Neural cell (in vitro differentiated cells): ENCODE measurements at regions not wholly inside any gene's neighbourhood (a gene's known extent, or its start where the extent isn't known, plus 50 kb on each side); places are given as distances from the start of the nearest gene placed in this dataset.

Experiments
- H2AFZ ChIP-seq: fragments of 200-600, 300-800 bp; sonication (generic), shearing (Covaris generic); 2 replicates; pipeline ENCODE4 v1.6.0; 2014; ENCODE audit warnings: low read depth, mild to moderate bottlenecking, antibody characterized with exemption, low read length, moderate library complexity
- H3F3A ChIP-seq: fragments of 200-600 bp; shearing (Covaris generic); 2 replicates; pipeline ENCODE4 v1.6.1; 2016; ENCODE audit warnings: mild to moderate bottlenecking, moderate library complexity, mixed read lengths, antibody characterized with exemption, low read length; ENCODE audit not compliant: insufficient read depth, poor library complexity, severe bottlenecking
- H3K27ac ChIP-seq: fragments of 200-600, 300-800 bp; sonication (generic), shearing (Covaris generic); 2 replicates; pipeline ENCODE4 v1.5.1; 2014; ENCODE audit warnings: mild to moderate bottlenecking, low read length, moderate library complexity
- H3K27me3 ChIP-seq: fragments of 300-800, 200-600 bp; sonication (generic), shearing (Covaris generic); 2 replicates; pipeline ENCODE4 v1.6.0; 2014; ENCODE audit warnings: mild to moderate bottlenecking, low read depth, low read length, moderate library complexity; ENCODE audit not compliant: insufficient read depth
- H3K36me3 ChIP-seq: fragments of 300-800, 200-600 bp; sonication (generic), shearing (Covaris generic); 2 replicates; pipeline ENCODE4 v1.5.1; 2014; ENCODE audit warnings: mild to moderate bottlenecking, antibody characterized with exemption, low read length, moderate library complexity; ENCODE audit not compliant: insufficient read depth
- H3K4me2 ChIP-seq: fragments of 300-800, 200-600 bp; sonication (generic), shearing (Covaris generic); 2 replicates; pipeline ENCODE4 v1.6.0; 2014; ENCODE audit warnings: mild to moderate bottlenecking, low read length
- H3K4me3 ChIP-seq: fragments of 300-800, 200-600 bp; sonication (generic), shearing (Covaris generic); 2 replicates; pipeline ENCODE4 v1.5.1; 2014; ENCODE audit warnings: mild to moderate bottlenecking, low read length, moderate library complexity
- H3K79me2 ChIP-seq: fragments of 200-600 bp; shearing (Covaris generic); replicated peaks from 2 replicates; pipeline ENCODE4 v1.6.0; 2014; ENCODE audit warnings: mild to moderate bottlenecking, low read length, moderate library complexity; ENCODE audit not compliant: insufficient read depth
- H3K9ac ChIP-seq: fragments of 300-800, 200-600 bp; sonication (generic), shearing (Covaris generic); 2 replicates; pipeline ENCODE4 v1.6.1; 2016; ENCODE audit warnings: mild to moderate bottlenecking, low read length, mixed read lengths
- H3K9me2 ChIP-seq: fragments of 200-600 bp; shearing (Covaris generic); 2 replicates; pipeline ENCODE4 v1.6.1; 2016; ENCODE audit warnings: mild to moderate bottlenecking, low read length, mixed read lengths; ENCODE audit not compliant: insufficient read depth
- H3K9me3 ChIP-seq: fragments of 200-600, 300-800 bp; sonication (generic), shearing (Covaris generic); 2 replicates; pipeline ENCODE4 v1.6.1; 2016; ENCODE audit warnings: mild to moderate bottlenecking, mixed run types, low read length, moderate library complexity, mixed read lengths
- H4K20me1 ChIP-seq: fragments of 200-600 bp; shearing (Covaris generic); 2 replicates; pipeline ENCODE4 v1.6.1; 2016; ENCODE audit warnings: mild to moderate bottlenecking, mixed run types; ENCODE audit not compliant: insufficient read depth
- EP300 ChIP-seq: fragments of 450-650 bp; conservative IDR thresholded peaks from 2 replicates; pipeline ENCODE4 v1.6.1; 2014; ENCODE audit warnings: antibody characterized with exemption, mild to moderate bottlenecking, moderate library complexity; ENCODE audit not compliant: poor library complexity, severe bottlenecking
- EZH2 ChIP-seq: fragments of 200-600, 300-800 bp; shearing (Covaris generic), sonication (generic); IDR thresholded peaks from 2 replicates; pipeline ENCODE4 v1.6.1; 2014; ENCODE audit warnings: antibody characterized with exemption, low read length, borderline replicate concordance, mild to moderate bottlenecking; ENCODE audit not compliant: insufficient read depth, poor library complexity, severe bottlenecking
- MXI1 ChIP-seq: fragments of 450-650 bp; conservative IDR thresholded peaks from 2 replicates; pipeline ENCODE4 v1.6.1; 2014; ENCODE audit warnings: antibody characterized with exemption, mild to moderate bottlenecking; ENCODE audit not compliant: poor library complexity, severe bottlenecking
- POLR2AphosphoS5 ChIP-seq: IDR thresholded peaks from 2 replicates; pipeline ENCODE4 v1.6.1; 2012
- RAD21 ChIP-seq: fragments of 450-650 bp; conservative IDR thresholded peaks from 2 replicates; pipeline ENCODE4 v1.6.1; 2014; ENCODE audit warnings: antibody characterized with exemption, mild to moderate bottlenecking, moderate library complexity
- SMC3 ChIP-seq: fragments of 450-650 bp; conservative IDR thresholded peaks from 2 replicates; pipeline ENCODE4 v1.6.1; 2014; ENCODE audit warnings: antibody characterized with exemption, mild to moderate bottlenecking, moderate library complexity; ENCODE audit not compliant: poor library complexity
- TAF1 ChIP-seq: IDR thresholded peaks from 2 replicates; pipeline ENCODE4 v1.6.1; 2012; ENCODE audit warnings: low read depth
- TF ChIP-seq, protein P1 (sequence below): IDR thresholded peaks from 2 replicates; pipeline ENCODE4 v1.6.1; 2012; ENCODE audit warnings: borderline replicate concordance
- TF ChIP-seq, protein P2 (sequence below): fragments of 450-650 bp; IDR thresholded peaks from 2 replicates; pipeline ENCODE4 v1.5.1; 2014; ENCODE audit warnings: antibody characterized with exemption, mild to moderate bottlenecking, moderate library complexity; ENCODE audit not compliant: poor library complexity, severe bottlenecking

DNA sequence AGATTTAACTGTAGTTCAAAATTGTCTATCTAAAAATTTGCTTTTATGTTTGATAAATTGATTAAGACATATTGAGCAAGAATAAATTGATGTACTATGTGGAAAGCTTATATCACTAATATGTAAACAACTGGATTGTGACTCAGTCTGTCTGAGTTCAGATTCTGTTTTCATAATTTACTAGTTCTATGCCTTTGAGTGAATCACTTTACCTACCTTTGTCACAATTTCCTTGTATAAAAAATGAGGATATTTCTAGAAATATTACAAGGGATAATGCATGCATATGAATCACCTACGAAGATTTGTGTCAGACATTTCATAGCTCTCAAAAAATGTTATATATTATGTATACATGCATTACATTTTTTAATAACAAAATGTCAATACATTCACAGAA, 245.1 kb upstream of the ZWINT start:
- Histone ChIP-seq H3K27me3 (no peaks in the 10 kb centered on the region), H2AFZ (no peak overlapping the region), H3K36me3 (no peaks in the 10 kb centered on the region), H3K79me2 (no peaks in the 10 kb centered on the region), H4K20me1 (no peaks in the 10 kb centered on the region), H3K9ac (no peak overlapping the region), H3K27ac (no peak overlapping the region), H3K9me3 (no peaks in the 10 kb centered on the region), H3K4me2 (no peak overlapping the region), H3K9me2 (no peaks in the 10 kb centered on the region), H3K4me3 (no peak overlapping the region), H3F3A (no peaks in the 10 kb centered on the region)
- TF ChIP-seq, protein P1, sequence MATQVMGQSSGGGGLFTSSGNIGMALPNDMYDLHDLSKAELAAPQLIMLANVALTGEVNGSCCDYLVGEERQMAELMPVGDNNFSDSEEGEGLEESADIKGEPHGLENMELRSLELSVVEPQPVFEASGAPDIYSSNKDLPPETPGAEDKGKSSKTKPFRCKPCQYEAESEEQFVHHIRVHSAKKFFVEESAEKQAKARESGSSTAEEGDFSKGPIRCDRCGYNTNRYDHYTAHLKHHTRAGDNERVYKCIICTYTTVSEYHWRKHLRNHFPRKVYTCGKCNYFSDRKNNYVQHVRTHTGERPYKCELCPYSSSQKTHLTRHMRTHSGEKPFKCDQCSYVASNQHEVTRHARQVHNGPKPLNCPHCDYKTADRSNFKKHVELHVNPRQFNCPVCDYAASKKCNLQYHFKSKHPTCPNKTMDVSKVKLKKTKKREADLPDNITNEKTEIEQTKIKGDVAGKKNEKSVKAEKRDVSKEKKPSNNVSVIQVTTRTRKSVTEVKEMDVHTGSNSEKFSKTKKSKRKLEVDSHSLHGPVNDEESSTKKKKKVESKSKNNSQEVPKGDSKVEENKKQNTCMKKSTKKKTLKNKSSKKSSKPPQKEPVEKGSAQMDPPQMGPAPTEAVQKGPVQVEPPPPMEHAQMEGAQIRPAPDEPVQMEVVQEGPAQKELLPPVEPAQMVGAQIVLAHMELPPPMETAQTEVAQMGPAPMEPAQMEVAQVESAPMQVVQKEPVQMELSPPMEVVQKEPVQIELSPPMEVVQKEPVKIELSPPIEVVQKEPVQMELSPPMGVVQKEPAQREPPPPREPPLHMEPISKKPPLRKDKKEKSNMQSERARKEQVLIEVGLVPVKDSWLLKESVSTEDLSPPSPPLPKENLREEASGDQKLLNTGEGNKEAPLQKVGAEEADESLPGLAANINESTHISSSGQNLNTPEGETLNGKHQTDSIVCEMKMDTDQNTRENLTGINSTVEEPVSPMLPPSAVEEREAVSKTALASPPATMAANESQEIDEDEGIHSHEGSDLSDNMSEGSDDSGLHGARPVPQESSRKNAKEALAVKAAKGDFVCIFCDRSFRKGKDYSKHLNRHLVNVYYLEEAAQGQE = no peak
- TF ChIP-seq SMC3 = no peak
- no peak for TF ChIP-seq MXI1
- TF ChIP-seq EP300 = no peak
- no peak for TF ChIP-seq TAF1
- no peak for TF ChIP-seq EZH2
- TF ChIP-seq, protein P2, sequence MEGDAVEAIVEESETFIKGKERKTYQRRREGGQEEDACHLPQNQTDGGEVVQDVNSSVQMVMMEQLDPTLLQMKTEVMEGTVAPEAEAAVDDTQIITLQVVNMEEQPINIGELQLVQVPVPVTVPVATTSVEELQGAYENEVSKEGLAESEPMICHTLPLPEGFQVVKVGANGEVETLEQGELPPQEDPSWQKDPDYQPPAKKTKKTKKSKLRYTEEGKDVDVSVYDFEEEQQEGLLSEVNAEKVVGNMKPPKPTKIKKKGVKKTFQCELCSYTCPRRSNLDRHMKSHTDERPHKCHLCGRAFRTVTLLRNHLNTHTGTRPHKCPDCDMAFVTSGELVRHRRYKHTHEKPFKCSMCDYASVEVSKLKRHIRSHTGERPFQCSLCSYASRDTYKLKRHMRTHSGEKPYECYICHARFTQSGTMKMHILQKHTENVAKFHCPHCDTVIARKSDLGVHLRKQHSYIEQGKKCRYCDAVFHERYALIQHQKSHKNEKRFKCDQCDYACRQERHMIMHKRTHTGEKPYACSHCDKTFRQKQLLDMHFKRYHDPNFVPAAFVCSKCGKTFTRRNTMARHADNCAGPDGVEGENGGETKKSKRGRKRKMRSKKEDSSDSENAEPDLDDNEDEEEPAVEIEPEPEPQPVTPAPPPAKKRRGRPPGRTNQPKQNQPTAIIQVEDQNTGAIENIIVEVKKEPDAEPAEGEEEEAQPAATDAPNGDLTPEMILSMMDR = no peak
- no peak for TF ChIP-seq RAD21
- no peak for TF ChIP-seq POLR2AphosphoS5

DNA sequence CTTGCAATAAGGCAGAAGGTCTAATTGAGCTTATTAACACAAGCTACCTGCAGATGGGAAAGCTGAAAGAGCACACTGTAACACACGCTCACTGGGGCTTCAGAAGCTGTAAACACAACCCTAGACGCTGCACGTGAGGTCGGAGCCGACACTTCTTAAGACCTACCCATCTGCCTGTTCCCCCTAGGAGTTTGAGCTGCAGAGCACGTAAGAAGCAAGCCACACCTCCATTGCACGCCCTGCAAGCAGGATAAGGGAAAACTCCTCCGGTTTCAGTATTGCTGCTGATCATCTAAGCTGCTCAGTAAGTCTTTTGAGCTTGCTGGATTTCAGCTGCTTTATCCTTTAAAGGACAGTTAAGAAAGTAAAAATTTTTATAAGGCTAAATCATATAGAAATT, 244.0 kb upstream of the ZWINT start:
- H3K9me2 ChIP-seq = no peaks in the 10 kb centered on the region
- no peaks in the 10 kb centered on the region for H3K9me3 ChIP-seq
- H3K4me3 ChIP-seq = no peak overlapping the region
- no peak overlapping the region for H3K27ac ChIP-seq
- no peaks in the 10 kb centered on the region for H3K36me3 ChIP-seq
- H3K4me2 ChIP-seq = no peak overlapping the region
- no peak overlapping the region for H3K9ac ChIP-seq
- TF ChIP-seq, protein P1 = no peak
- TF ChIP-seq SMC3 (no peak), MXI1 (no peak), TAF1 (no peak), EZH2 (no peak), RAD21 (no peak), POLR2AphosphoS5 (no peak)
- TF ChIP-seq, protein P2 = no peak
- H2AFZ ChIP-seq = no peak overlapping the region
- H3K27me3 ChIP-seq = no peaks in the 10 kb centered on the region
- no peaks in the 10 kb centered on the region for H3F3A ChIP-seq
- no peaks in the 10 kb centered on the region for H4K20me1 ChIP-seq
- H3K79me2 ChIP-seq = no peaks in the 10 kb centered on the region
